PC-9 (cell line): ENCODE measurements at regions not wholly inside any gene's neighbourhood (a gene's known extent, or its start where the extent isn't known, plus 50 kb on each side); places are given as distances from the start of the nearest gene placed in this dataset.

Experiments used
- EZH2 ChIP-seq: fragments of 200-600 bp; sonication (generic); IDR thresholded peaks from 2 replicates; pipeline ENCODE4 v1.8.0; 2017; ENCODE audit warnings: antibody characterized with exemption, low read depth
- TF ChIP-seq, protein P1 (sequence below): fragments of 200-600 bp; sonication (generic); conservative IDR thresholded peaks from 2 replicates; pipeline ENCODE4 v1.6.1; 2017; ENCODE audit warnings: mixed run types, antibody characterized with exemption, mild to moderate bottlenecking, moderate library complexity

DNA sequence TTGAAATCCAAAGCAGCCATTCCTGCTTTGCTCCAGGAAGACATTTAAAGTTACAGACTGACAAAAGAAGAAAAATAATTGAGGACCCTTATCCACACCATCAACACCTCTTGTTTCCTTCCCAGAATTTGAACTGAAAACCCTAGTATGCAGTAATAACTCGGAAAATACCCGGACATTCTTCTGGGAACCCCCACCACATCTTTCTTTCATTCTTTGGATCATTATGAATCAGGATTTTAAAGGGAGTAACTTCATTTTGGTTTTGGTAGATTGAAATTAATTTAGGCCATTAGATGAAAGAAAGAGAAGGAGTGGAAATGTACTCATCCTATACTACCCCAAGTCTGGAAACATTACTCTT lies 213.8 kb upstream of the MARCKS start:
- TF ChIP-seq, protein P1, sequence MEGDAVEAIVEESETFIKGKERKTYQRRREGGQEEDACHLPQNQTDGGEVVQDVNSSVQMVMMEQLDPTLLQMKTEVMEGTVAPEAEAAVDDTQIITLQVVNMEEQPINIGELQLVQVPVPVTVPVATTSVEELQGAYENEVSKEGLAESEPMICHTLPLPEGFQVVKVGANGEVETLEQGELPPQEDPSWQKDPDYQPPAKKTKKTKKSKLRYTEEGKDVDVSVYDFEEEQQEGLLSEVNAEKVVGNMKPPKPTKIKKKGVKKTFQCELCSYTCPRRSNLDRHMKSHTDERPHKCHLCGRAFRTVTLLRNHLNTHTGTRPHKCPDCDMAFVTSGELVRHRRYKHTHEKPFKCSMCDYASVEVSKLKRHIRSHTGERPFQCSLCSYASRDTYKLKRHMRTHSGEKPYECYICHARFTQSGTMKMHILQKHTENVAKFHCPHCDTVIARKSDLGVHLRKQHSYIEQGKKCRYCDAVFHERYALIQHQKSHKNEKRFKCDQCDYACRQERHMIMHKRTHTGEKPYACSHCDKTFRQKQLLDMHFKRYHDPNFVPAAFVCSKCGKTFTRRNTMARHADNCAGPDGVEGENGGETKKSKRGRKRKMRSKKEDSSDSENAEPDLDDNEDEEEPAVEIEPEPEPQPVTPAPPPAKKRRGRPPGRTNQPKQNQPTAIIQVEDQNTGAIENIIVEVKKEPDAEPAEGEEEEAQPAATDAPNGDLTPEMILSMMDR = no peak
- no peak for TF ChIP-seq EZH2
